ENCODE measurements at regions not wholly inside any gene's neighbourhood (a gene's known extent, or its start where the extent isn't known, plus 50 kb on each side); places are given as distances from the start of the nearest gene placed in this dataset.
A peak's percentile ranks its signal among the peaks of the same experiment; 100 is the strongest.
"Not testable (repeated sequence)": the region's sequence is repeated elsewhere in the genome, so short reads cannot be mapped to it uniquely, and the experiment has no call there.

DNA sequence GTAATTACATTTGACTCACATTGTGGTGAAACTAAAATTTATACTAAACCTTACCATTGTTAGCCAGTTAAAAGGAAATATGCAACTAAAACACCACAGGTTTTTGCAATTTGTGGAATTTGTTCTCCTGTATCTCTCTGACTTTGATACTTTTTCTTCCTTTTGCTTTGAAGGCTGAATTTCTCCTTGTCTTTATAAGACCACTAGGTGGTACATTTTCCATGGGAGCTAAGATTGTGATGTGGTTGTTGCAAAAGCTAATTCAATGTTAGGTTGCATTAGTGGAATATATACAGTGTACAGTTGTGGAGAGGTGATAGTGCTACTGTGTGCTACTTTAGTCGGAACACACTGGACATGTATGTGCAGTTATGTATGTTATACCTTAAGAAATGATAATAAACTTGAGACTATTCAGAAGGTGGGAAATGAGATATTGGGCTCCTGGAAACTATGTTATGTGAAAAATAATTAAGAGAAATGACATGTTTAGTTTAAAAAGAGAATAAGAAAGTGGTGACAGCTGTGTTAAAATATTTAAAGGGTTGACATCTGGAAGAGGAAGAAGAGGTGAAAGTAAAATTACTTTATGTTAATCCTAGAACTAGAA lies 70.3 kb downstream of the ARL9 start:
- DNase-seq (ENCODE audit: low spot score) = peak; percentile 16

DNA sequence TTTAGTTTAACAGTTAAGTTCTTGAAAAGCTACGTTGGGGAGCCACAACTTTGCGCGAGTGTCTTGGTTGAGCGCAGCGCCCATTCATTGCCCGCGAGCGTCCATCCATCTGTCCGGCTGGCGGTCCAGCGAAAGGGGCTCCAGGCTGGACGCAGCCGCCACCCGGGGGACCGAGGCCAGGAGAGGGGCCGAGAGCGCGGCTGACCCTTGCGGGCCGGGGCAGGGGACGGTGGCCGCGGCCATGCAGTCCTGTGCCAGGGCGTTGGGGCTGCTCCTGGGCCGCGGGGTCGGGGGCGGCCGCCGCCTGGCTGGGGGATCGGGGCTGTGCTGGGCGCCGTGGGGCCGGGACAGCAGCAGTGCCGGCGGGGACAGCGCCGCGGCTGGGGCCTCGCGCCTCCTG lies 86.8 kb downstream of the ARL9 start:
- not testable (repeated sequence) for DNase-seq (ENCODE audit: low spot score)

Measured in iPS-NIHi11 (cell line).